HCT116 (cell line): ENCODE measurements at regions not wholly inside any gene's neighbourhood (a gene's known extent, or its start where the extent isn't known, plus 50 kb on each side); places are given as distances from the start of the nearest gene placed in this dataset.

Source experiments
- ATAC-seq: fragments of 200-7000 bp; cut with Tn5 transposase; 2 replicates; pipeline ENCODE4 v1.9.1; 2020; ENCODE audit warnings: mild to moderate bottlenecking, moderate library complexity
- BruUV-seq: library from RNA; stranded (reverse); fragments of 400-500 nt; replicated peaks from 2 replicates; lab custom pipeline; 2021; lab: Mats Ljungman, UMichigan
- CTCF ChIA-PET: fragments of 300-600 bp; sonication (Branson Sonifier 250); formaldehyde crosslinking; loops from one replicate; lab custom pipeline; 2021; ENCODE audit warnings: antibody characterized with exemption; lab: Charles Lee
- POLR2A ChIA-PET: fragments of 300-600, 350-600 bp; sonication (Branson Sonifier 250); formaldehyde crosslinking; loops from one replicate; lab custom pipeline; 2021; ENCODE audit warnings: antibody characterized with exemption; lab: Charles Lee
- RAD21 ChIA-PET, 2 experiments: fragments of 300-600 bp; sonication (Branson Sonifier 250); formaldehyde crosslinking; loops; one replicate each; lab custom pipeline; 2023; ENCODE audit warnings: low total read pairs in 2 of 2; ENCODE audit not compliant: uncharacterized antibody in 2 of 2, unreplicated experiment in 2 of 2, low non-redundant PET in 1 of 2; lab: Charles Lee
- DNase-seq: peaks from one replicate; pipeline ENCODE4 v3.0.0-alpha.2; 2010; ENCODE audit warnings: low read depth, low spot score
- H2AFZ ChIP-seq: fragments of 200-600 bp; shearing (Covaris generic), sonication (generic); 2 replicates; pipeline ENCODE4 v1.6.1; 2017; ENCODE audit warnings: low read depth, mixed run types, mixed read lengths, antibody characterized with exemption, low read length; ENCODE audit not compliant: poor library complexity, severe bottlenecking
- H3K27ac ChIP-seq: 2 replicates; pipeline ENCODE4 v1.5.1; 2012; ENCODE audit warnings: low read depth, low read length
- H3K27me3 ChIP-seq: fragments of 200-600 bp; sonication (generic); 2 replicates; pipeline ENCODE4 v1.6.1; 2016; ENCODE audit warnings: mixed run types, low read length, mixed read lengths; ENCODE audit not compliant: insufficient read depth
- H3K36me3 ChIP-seq, 2 experiments: fragments of 200-500 bp in 1 of 2; fragments of 200-600 bp in 1 of 2; sonication (Bioruptor generic) in 1 of 2; sonication (generic) in 1 of 2; 2 replicates each; pipeline versions ENCODE4 v1.5.1 to v1.6.1; 2014 to 2016; ENCODE audit warnings: low read length in 2 of 2, inconsistent platforms in 1 of 2, mixed read lengths in 1 of 2, mixed run types in 1 of 2; ENCODE audit not compliant: insufficient read depth in 2 of 2, control insufficient read depth in 1 of 2
- H3K4me1 ChIP-seq, 2 experiments: fragments of 200-600 bp in 1 of 2; sonication (generic) in 1 of 2; 2 replicates each; pipeline versions ENCODE4 v1.5.1 to v1.6.1; 2012 to 2017; ENCODE audit warnings: low read length in 2 of 2, inconsistent platforms in 1 of 2, mild to moderate bottlenecking in 1 of 2, mixed read lengths in 1 of 2, mixed run types in 1 of 2, moderate library complexity in 1 of 2; ENCODE audit not compliant: insufficient read depth in 2 of 2, control insufficient read depth in 1 of 2
- H3K4me2 ChIP-seq: fragments of 200-600 bp; sonication (generic); 2 replicates; pipeline ENCODE4 v1.6.1; 2017; ENCODE audit warnings: mixed run types, low read length, mixed read lengths
- H3K4me3 ChIP-seq, 2 experiments: fragments of 200-600 bp in 1 of 2; sonication (generic) in 1 of 2; replicated peaks in 1 of 2; 2 replicates each; pipeline ENCODE4 v1.5.1; 2011 to 2016; ENCODE audit warnings: low read length in 2 of 2, control low read depth in 1 of 2, low read depth in 1 of 2, mild to moderate bottlenecking in 1 of 2, mixed read lengths in 1 of 2, mixed run types in 1 of 2
- H3K79me2 ChIP-seq: fragments of 200-600 bp; sonication (generic); 2 replicates; pipeline ENCODE4 v1.6.1; 2017; ENCODE audit warnings: mild to moderate bottlenecking, mixed run types, low read length, moderate library complexity, mixed read lengths; ENCODE audit not compliant: insufficient read depth
- H3K9ac ChIP-seq: fragments of 200-600 bp; sonication (generic); 2 replicates; pipeline ENCODE4 v1.6.1; 2016; ENCODE audit warnings: low read length, mixed read lengths
- H3K9me2 ChIP-seq: fragments of 200-600 bp; sonication (generic), shearing (Covaris generic); 2 replicates; pipeline ENCODE4 v1.6.1; 2017; ENCODE audit warnings: mixed run types, mild to moderate bottlenecking, moderate library complexity; ENCODE audit not compliant: insufficient read depth
- H3K9me3 ChIP-seq, 2 experiments: fragments of 200-500 bp in 1 of 2; fragments of 200-600 bp in 1 of 2; sonication (Bioruptor generic) in 1 of 2; sonication (generic) in 1 of 2; 2 replicates each; pipeline ENCODE4 v1.6.1; 2014 to 2017; ENCODE audit warnings: low read length in 2 of 2, mixed read lengths in 2 of 2, inconsistent platforms in 1 of 2, low read depth in 1 of 2, mild to moderate bottlenecking in 1 of 2, mixed run types in 1 of 2, moderate library complexity in 1 of 2; ENCODE audit not compliant: control insufficient read depth in 1 of 2, insufficient read depth in 1 of 2
- H4K20me1 ChIP-seq: fragments of 200-600 bp; sonication (generic), shearing (Covaris generic); 2 replicates; pipeline ENCODE4 v1.6.1; 2017; ENCODE audit warnings: mixed run types, mild to moderate bottlenecking, moderate library complexity; ENCODE audit not compliant: insufficient read depth
- CEBPB ChIP-seq: IDR thresholded peaks from 2 replicates; pipeline ENCODE4 v1.6.1; 2012; ENCODE audit warnings: low read depth
- EZH2 ChIP-seq: fragments of 200-600 bp; sonication (generic); IDR thresholded peaks from 2 replicates; pipeline ENCODE4 v1.6.1; 2017; ENCODE audit warnings: antibody characterized with exemption, mixed run types
- EZH2phosphoT487 ChIP-seq: fragments of 200-600 bp; IDR thresholded peaks from 2 replicates; pipeline ENCODE4 v1.6.1; 2018; ENCODE audit warnings: antibody characterized with exemption, borderline replicate concordance
- FOSL1 ChIP-seq: IDR thresholded peaks from 2 replicates; pipeline ENCODE4 v1.6.1; 2012; ENCODE audit warnings: low read depth
- JUND ChIP-seq: IDR thresholded peaks from 2 replicates; pipeline ENCODE4 v1.6.1; 2012
- POLR2A ChIP-seq: IDR thresholded peaks from 2 replicates; pipeline ENCODE4 v1.7.0; 2011; ENCODE audit warnings: borderline replicate concordance; ENCODE audit not compliant: insufficient read depth, insufficient read length; ENCODE audit errors: extremely low read depth
- SP1 ChIP-seq: IDR thresholded peaks from 2 replicates; pipeline ENCODE4 v1.6.1; 2012; ENCODE audit warnings: low read depth
- YY1 ChIP-seq: IDR thresholded peaks from 2 replicates; pipeline ENCODE4 v1.6.1; 2011; ENCODE audit warnings: low read length, low read depth, moderate library complexity, mild to moderate bottlenecking; ENCODE audit not compliant: insufficient replicate concordance; ENCODE audit errors: extremely low read depth
- intact Hi-C: fragments of 100-400 bp; cut with micrococcal nuclease; formaldehyde crosslinking; loops from 2 replicates; pipeline ENCODE4 v1.10.0; 2022
- TF ChIP-seq, protein P1 (sequence below): IDR thresholded peaks from 2 replicates; pipeline ENCODE4 v1.6.1; 2011; ENCODE audit warnings: mild to moderate bottlenecking, low read length, moderate library complexity; ENCODE audit not compliant: insufficient replicate concordance; ENCODE audit errors: extremely low read depth
- TF ChIP-seq, protein P2 (sequence below): IDR thresholded peaks from 2 replicates; pipeline ENCODE4 v1.6.1; 2012

- H3K4me1 ChIP-seq = no peaks in the 10 kb centered on the region
- no TSS peak for BruUV-seq
- no peak overlapping the region for H3K4me3 ChIP-seq
- no peaks in the 10 kb centered on the region for H3K9me3 ChIP-seq
- no peak overlapping the region for H3K4me2 ChIP-seq
- no peak overlapping the region for H3K27ac ChIP-seq
- no peak for DNase-seq
- TF ChIP-seq, protein P1, sequence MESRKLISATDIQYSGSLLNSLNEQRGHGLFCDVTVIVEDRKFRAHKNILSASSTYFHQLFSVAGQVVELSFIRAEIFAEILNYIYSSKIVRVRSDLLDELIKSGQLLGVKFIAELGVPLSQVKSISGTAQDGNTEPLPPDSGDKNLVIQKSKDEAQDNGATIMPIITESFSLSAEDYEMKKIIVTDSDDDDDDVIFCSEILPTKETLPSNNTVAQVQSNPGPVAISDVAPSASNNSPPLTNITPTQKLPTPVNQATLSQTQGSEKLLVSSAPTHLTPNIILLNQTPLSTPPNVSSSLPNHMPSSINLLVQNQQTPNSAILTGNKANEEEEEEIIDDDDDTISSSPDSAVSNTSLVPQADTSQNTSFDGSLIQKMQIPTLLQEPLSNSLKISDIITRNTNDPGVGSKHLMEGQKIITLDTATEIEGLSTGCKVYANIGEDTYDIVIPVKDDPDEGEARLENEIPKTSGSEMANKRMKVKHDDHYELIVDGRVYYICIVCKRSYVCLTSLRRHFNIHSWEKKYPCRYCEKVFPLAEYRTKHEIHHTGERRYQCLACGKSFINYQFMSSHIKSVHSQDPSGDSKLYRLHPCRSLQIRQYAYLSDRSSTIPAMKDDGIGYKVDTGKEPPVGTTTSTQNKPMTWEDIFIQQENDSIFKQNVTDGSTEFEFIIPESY = no peak
- TF ChIP-seq JUND = no peak
- no peak for TF ChIP-seq EZH2phosphoT487
- no peak for TF ChIP-seq EZH2
- no peak for TF ChIP-seq POLR2A
- no peak for TF ChIP-seq CEBPB
- TF ChIP-seq YY1 = no peak
- no peak for TF ChIP-seq SP1
- TF ChIP-seq, protein P2, sequence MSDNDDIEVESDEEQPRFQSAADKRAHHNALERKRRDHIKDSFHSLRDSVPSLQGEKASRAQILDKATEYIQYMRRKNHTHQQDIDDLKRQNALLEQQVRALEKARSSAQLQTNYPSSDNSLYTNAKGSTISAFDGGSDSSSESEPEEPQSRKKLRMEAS = no peak
- no peak for TF ChIP-seq FOSL1
- TF ChIP-seq, all 23 proteins: peak for 0
- no peak for ATAC-seq
- Histone ChIP-seq H3K79me2 (no peaks in the 10 kb centered on the region), H2AFZ (no peak overlapping the region), H3K27me3 (no peaks in the 10 kb centered on the region), H3K9ac (no peak overlapping the region), H4K20me1 (no peaks in the 10 kb centered on the region), H3K36me3 (no peaks in the 10 kb centered on the region), H3K9me2 (no peaks in the 10 kb centered on the region)
- ChIA-PET RAD21 (no interaction called here), POLR2A (no interaction called here), CTCF (no interaction called here)
- intact Hi-C loops = no loop called here
Observed at GRCh38 chrX:8067754-8068462, 103.2 kb downstream of the VCX2 start.
